ENCODE measurements at regions not wholly inside any gene's neighbourhood (a gene's known extent, or its start where the extent isn't known, plus 50 kb on each side); places are given as distances from the start of the nearest gene placed in this dataset.

GRCh38 chr14:43853541-43853940, 653.5 kb downstream of the FSCB start:
- TF ChIP-seq, protein P1, sequence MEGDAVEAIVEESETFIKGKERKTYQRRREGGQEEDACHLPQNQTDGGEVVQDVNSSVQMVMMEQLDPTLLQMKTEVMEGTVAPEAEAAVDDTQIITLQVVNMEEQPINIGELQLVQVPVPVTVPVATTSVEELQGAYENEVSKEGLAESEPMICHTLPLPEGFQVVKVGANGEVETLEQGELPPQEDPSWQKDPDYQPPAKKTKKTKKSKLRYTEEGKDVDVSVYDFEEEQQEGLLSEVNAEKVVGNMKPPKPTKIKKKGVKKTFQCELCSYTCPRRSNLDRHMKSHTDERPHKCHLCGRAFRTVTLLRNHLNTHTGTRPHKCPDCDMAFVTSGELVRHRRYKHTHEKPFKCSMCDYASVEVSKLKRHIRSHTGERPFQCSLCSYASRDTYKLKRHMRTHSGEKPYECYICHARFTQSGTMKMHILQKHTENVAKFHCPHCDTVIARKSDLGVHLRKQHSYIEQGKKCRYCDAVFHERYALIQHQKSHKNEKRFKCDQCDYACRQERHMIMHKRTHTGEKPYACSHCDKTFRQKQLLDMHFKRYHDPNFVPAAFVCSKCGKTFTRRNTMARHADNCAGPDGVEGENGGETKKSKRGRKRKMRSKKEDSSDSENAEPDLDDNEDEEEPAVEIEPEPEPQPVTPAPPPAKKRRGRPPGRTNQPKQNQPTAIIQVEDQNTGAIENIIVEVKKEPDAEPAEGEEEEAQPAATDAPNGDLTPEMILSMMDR (IDR thresholded peaks at IDR 0.05) = no peak
- no peak for TF ChIP-seq POLR2A (IDR thresholded peaks at IDR 0.05)
- no peak for TF ChIP-seq EP300 (IDR thresholded peaks at IDR 0.05; ENCODE audit: low read depth)
